Fibroblast of skin of scalp (primary cell): ENCODE measurements at regions not wholly inside any gene's neighbourhood (a gene's known extent, or its start where the extent isn't known, plus 50 kb on each side); places are given as distances from the start of the nearest gene placed in this dataset.
A peak's percentile ranks its signal among the peaks of the same experiment; 100 is the strongest.
"Not testable (repeated sequence)": the region's sequence is repeated elsewhere in the genome, so short reads cannot be mapped to it uniquely, and the experiment has no call there.

Experiments
- DNase-seq: peaks from one replicate; pipeline ENCODE4 v3.0.0-alpha.2; 2013

- no peak for DNase-seq
Observed at GRCh38 chr2:160731856-160732255, 238.2 kb upstream of the RBMS1 start.

- no peak for DNase-seq
Observed at GRCh38 chr2:160735696-160736095, 242.1 kb upstream of the RBMS1 start.

GRCh38 chr2:160736148-160737028, 242.8 kb upstream of the RBMS1 start:
- DNase-seq = peak; percentile 90

GRCh38 chr2:160737247-160737646, 243.6 kb upstream of the RBMS1 start:
- peak; percentile 30 for DNase-seq

- peak; percentile 27 for DNase-seq
Observed at GRCh38 chr2:160741271-160741670, 247.7 kb upstream of the RBMS1 start.

- DNase-seq = no peak
Observed at GRCh38 chr2:160741815-160742214, 248.2 kb upstream of the RBMS1 start.

GRCh38 chr2:160742667-160743066, 249.1 kb upstream of the RBMS1 start:
- DNase-seq = peak; percentile 21

GRCh38 chr2:160747501-160748170, 254.0 kb upstream of the RBMS1 start:
- peak; percentile 90 for DNase-seq

GRCh38 chr2:160751021-160751420, 257.4 kb upstream of the RBMS1 start:
- peak; percentile 25 for DNase-seq

GRCh38 chr2:160752475-160753330, 259.1 kb upstream of the RBMS1 start:
- peak; percentile 68 for DNase-seq

GRCh38 chr2:160753331-160753654, 259.7 kb upstream of the RBMS1 start:
- no peak for DNase-seq

GRCh38 chr2:160753960-160754359, 260.4 kb upstream of the RBMS1 start:
- DNase-seq = no peak

GRCh38 chr2:160756481-160756880, 262.9 kb upstream of the RBMS1 start:
- DNase-seq = no peak

GRCh38 chr2:160762493-160763128, 269.0 kb upstream of the RBMS1 start:
- not testable (repeated sequence) for DNase-seq

GRCh38 chr2:160783474-160783873, 289.9 kb upstream of the RBMS1 start:
- peak; percentile 27 for DNase-seq

GRCh38 chr2:160784034-160784433, 290.4 kb upstream of the RBMS1 start:
- no peak for DNase-seq

- DNase-seq = no peak
Observed at GRCh38 chr2:160790738-160791137, 297.1 kb upstream of the RBMS1 start.

GRCh38 chr2:160791884-160792283, 298.3 kb upstream of the RBMS1 start:
- no peak for DNase-seq

GRCh38 chr2:160792837-160793236, 299.2 kb upstream of the RBMS1 start:
- no peak for DNase-seq

GRCh38 chr2:160794926-160795325, 301.3 kb upstream of the RBMS1 start:
- DNase-seq = no peak

GRCh38 chr2:160803881-160804280, 310.3 kb upstream of the RBMS1 start:
- no peak for DNase-seq

GRCh38 chr2:160810406-160810805, 316.8 kb upstream of the RBMS1 start:
- no peak for DNase-seq
